PC-3 (cell line): ENCODE measurements at regions not wholly inside any gene's neighbourhood (a gene's known extent, or its start where the extent isn't known, plus 50 kb on each side); places are given as distances from the start of the nearest gene placed in this dataset.

Experiments
- EZH2 ChIP-seq: fragments of 300-600 bp; sonication (generic); IDR thresholded peaks from one replicate; pipeline ENCODE4 v1.6.1; 2017; ENCODE audit warnings: antibody characterized with exemption, mild to moderate bottlenecking, low read length; ENCODE audit not compliant: unreplicated experiment
- EZH2phosphoT487 ChIP-seq: fragments of 300-600 bp; sonication (generic); IDR thresholded peaks from 2 replicates; pipeline ENCODE4 v1.6.1; 2018; ENCODE audit warnings: mild to moderate bottlenecking, antibody characterized with exemption, low read length, borderline replicate concordance
- TF ChIP-seq, protein P1 (sequence below): fragments of 300-600 bp; sonication (generic); conservative IDR thresholded peaks from 2 replicates; pipeline ENCODE4 v1.5.1; 2017; ENCODE audit warnings: antibody characterized with exemption, low read depth, mild to moderate bottlenecking, low read length

DNA sequence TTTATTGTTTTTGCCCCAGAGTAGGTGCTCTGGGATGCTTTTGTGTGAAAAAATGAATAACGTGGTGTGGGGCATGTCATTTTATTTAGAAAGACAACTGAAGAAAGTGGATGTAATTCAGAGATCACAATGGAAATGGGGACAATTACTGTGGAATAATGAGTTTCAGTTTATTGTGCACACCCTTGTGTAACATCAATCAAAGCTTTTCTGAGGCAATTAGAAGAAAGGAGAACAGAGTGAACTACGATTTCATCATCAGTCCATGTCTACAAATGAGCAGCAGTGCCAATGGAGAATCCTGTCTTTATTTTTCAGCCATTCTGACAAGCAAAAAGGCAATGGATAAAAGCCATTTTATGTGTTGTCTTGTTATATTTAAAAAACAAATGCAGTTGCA is 339.2 kb downstream of the TMA16 start:
- TF ChIP-seq, protein P1, sequence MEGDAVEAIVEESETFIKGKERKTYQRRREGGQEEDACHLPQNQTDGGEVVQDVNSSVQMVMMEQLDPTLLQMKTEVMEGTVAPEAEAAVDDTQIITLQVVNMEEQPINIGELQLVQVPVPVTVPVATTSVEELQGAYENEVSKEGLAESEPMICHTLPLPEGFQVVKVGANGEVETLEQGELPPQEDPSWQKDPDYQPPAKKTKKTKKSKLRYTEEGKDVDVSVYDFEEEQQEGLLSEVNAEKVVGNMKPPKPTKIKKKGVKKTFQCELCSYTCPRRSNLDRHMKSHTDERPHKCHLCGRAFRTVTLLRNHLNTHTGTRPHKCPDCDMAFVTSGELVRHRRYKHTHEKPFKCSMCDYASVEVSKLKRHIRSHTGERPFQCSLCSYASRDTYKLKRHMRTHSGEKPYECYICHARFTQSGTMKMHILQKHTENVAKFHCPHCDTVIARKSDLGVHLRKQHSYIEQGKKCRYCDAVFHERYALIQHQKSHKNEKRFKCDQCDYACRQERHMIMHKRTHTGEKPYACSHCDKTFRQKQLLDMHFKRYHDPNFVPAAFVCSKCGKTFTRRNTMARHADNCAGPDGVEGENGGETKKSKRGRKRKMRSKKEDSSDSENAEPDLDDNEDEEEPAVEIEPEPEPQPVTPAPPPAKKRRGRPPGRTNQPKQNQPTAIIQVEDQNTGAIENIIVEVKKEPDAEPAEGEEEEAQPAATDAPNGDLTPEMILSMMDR: no peak
- no peak for TF ChIP-seq EZH2phosphoT487
- TF ChIP-seq EZH2: no peak
